Panc1 (cell line): ENCODE measurements at regions not wholly inside any gene's neighbourhood (a gene's known extent, or its start where the extent isn't known, plus 50 kb on each side); places are given as distances from the start of the nearest gene placed in this dataset.

Experiments
- ATAC-seq: fragments of 200-7000 bp; cut with Tn5 transposase; 2 replicates; pipeline ENCODE4 v1.9.1; 2020; ENCODE audit warnings: mild to moderate bottlenecking, moderate library complexity
- BruUV-seq: library from RNA; stranded (reverse); fragments of 400-500 nt; replicated peaks from 2 replicates; lab custom pipeline; 2021; lab: Mats Ljungman, UMichigan
- CTCF ChIA-PET: fragments of 300-600 bp; sonication (Branson Sonifier 250); formaldehyde crosslinking; loops from one replicate; lab custom pipeline; 2022; ENCODE audit warnings: antibody characterized with exemption; lab: Charles Lee
- POLR2A ChIA-PET: fragments of 300-600 bp; sonication (Branson Sonifier 250); formaldehyde crosslinking; loops from one replicate; lab custom pipeline; 2022; ENCODE audit warnings: antibody characterized with exemption; lab: Charles Lee
- DNase-seq: peaks from one replicate; pipeline ENCODE4 v3.0.0-alpha.2; 2010; ENCODE audit warnings: low read depth, low spot score
- H3K27ac ChIP-seq: 2 replicates; pipeline ENCODE4 v1.5.1; 2011; ENCODE audit warnings: mild to moderate bottlenecking, low read length, inconsistent platforms
- H3K27me3 ChIP-seq: fragments of 200-500 bp; sonication (Bioruptor generic); 2 replicates; pipeline ENCODE4 v1.6.0; 2014; ENCODE audit warnings: low read length, inconsistent platforms; ENCODE audit not compliant: control insufficient read depth, insufficient read depth
- H3K36me3 ChIP-seq: fragments of 200-500 bp; sonication (Bioruptor generic); 2 replicates; pipeline ENCODE4 v1.5.1; 2014; ENCODE audit warnings: inconsistent platforms, mild to moderate bottlenecking, low read length, moderate library complexity; ENCODE audit not compliant: control insufficient read depth, insufficient read depth
- H3K4me1 ChIP-seq: 2 replicates; pipeline ENCODE4 v1.5.1; 2011; ENCODE audit warnings: inconsistent platforms, mild to moderate bottlenecking, low read length, moderate library complexity; ENCODE audit not compliant: control insufficient read depth, insufficient read depth
- H3K4me3 ChIP-seq, 2 experiments: 2 replicates each; pipeline ENCODE4 v1.5.1; 2011 to 2012; ENCODE audit warnings: low read depth in 2 of 2, low read length in 2 of 2, mild to moderate bottlenecking in 2 of 2, inconsistent platforms in 1 of 2, moderate library complexity in 1 of 2
- H3K9me3 ChIP-seq: fragments of 200-500 bp; sonication (Bioruptor generic); 2 replicates; pipeline ENCODE4 v1.5.1; 2014; ENCODE audit warnings: low read depth, mild to moderate bottlenecking, inconsistent platforms, low read length, moderate library complexity; ENCODE audit not compliant: control insufficient read depth, insufficient read depth
- POLR2AphosphoS5 ChIP-seq: IDR thresholded peaks from 2 replicates; pipeline ENCODE4 v1.6.1; 2012; ENCODE audit warnings: mild to moderate bottlenecking, low read depth, low read length, moderate library complexity
- SIN3A ChIP-seq: IDR thresholded peaks from 2 replicates; pipeline ENCODE4 v1.6.1; 2012; ENCODE audit warnings: low read depth, mild to moderate bottlenecking, low read length, moderate library complexity, borderline replicate concordance; ENCODE audit not compliant: insufficient read depth
- TCF7L2 ChIP-seq: IDR thresholded peaks from 2 replicates; pipeline ENCODE4 v1.6.1; 2011; ENCODE audit warnings: mild to moderate bottlenecking, low read depth, low read length, inconsistent platforms
- in situ Hi-C: cut with HindIII; loops from 2 replicates; pipeline ENCODE4 v1.10.0; 2016; ENCODE audit warnings: low sequenced_read_pairs, low pct_unique_long_range_greater_than_20kb
- intact Hi-C: fragments of 100-400 bp; cut with micrococcal nuclease; formaldehyde crosslinking; loops from one replicate; pipeline ENCODE4 v1.10.0; 2022; ENCODE audit not compliant: unreplicated experiment
- TF ChIP-seq, protein P1 (sequence below), 2 experiments: IDR thresholded peaks; 2 replicates each; pipeline ENCODE4 v1.6.1; 2011 to 2012; ENCODE audit warnings: low read depth in 2 of 2, control low read depth in 1 of 2, low read length in 1 of 2, mild to moderate bottlenecking in 1 of 2, moderate library complexity in 1 of 2; ENCODE audit not compliant: insufficient read depth in 1 of 2
- TF ChIP-seq, protein P2 (sequence below): fragments of 450-650 bp; IDR thresholded peaks from 2 replicates; pipeline ENCODE4 v1.5.1; 2017; ENCODE audit warnings: mild to moderate bottlenecking

DNA sequence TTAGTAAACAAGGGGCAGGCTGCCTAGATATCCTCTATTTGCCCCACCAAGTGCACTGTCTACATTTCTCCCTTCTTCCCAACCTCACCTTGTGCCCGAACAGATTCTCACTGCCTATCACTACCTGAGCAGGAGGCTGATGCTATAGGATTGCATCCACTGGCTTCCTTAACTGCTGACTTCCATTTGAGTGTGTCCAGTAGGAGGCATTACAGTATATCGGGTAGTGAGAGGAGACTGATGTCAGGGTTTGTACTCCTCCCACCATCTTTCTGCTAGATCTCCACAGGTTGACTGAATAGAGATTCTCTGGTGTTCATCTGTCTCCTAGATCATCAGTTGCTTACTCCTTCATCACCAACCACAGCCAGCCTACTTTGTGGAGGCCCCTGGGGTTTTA, 796.3 kb downstream of the LRRIQ3 start:
- no peak overlapping the region for H3K4me3 ChIP-seq
- DNase-seq: no peak
- H3K27ac ChIP-seq: no peak overlapping the region
- no peaks in the 10 kb centered on the region for H3K9me3 ChIP-seq
- no peak for ATAC-seq
- BruUV-seq: no TSS peak
- no peaks in the 10 kb centered on the region for H3K36me3 ChIP-seq
- H3K4me1 ChIP-seq: no peaks in the 10 kb centered on the region
- in situ Hi-C loops: no loop called here
- ChIA-PET POLR2A (no interaction called here), CTCF (no interaction called here)
- no peaks in the 10 kb centered on the region for H3K27me3 ChIP-seq
- TF ChIP-seq, protein P1, sequence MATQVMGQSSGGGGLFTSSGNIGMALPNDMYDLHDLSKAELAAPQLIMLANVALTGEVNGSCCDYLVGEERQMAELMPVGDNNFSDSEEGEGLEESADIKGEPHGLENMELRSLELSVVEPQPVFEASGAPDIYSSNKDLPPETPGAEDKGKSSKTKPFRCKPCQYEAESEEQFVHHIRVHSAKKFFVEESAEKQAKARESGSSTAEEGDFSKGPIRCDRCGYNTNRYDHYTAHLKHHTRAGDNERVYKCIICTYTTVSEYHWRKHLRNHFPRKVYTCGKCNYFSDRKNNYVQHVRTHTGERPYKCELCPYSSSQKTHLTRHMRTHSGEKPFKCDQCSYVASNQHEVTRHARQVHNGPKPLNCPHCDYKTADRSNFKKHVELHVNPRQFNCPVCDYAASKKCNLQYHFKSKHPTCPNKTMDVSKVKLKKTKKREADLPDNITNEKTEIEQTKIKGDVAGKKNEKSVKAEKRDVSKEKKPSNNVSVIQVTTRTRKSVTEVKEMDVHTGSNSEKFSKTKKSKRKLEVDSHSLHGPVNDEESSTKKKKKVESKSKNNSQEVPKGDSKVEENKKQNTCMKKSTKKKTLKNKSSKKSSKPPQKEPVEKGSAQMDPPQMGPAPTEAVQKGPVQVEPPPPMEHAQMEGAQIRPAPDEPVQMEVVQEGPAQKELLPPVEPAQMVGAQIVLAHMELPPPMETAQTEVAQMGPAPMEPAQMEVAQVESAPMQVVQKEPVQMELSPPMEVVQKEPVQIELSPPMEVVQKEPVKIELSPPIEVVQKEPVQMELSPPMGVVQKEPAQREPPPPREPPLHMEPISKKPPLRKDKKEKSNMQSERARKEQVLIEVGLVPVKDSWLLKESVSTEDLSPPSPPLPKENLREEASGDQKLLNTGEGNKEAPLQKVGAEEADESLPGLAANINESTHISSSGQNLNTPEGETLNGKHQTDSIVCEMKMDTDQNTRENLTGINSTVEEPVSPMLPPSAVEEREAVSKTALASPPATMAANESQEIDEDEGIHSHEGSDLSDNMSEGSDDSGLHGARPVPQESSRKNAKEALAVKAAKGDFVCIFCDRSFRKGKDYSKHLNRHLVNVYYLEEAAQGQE (IDR thresholded peaks at IDR 0.05; ENCODE audit: insufficient read depth in 1 of 2, low read depth in 2 of 2, low read length in 1 of 2): no peak
- no peak for TF ChIP-seq POLR2AphosphoS5
- TF ChIP-seq, protein P2, sequence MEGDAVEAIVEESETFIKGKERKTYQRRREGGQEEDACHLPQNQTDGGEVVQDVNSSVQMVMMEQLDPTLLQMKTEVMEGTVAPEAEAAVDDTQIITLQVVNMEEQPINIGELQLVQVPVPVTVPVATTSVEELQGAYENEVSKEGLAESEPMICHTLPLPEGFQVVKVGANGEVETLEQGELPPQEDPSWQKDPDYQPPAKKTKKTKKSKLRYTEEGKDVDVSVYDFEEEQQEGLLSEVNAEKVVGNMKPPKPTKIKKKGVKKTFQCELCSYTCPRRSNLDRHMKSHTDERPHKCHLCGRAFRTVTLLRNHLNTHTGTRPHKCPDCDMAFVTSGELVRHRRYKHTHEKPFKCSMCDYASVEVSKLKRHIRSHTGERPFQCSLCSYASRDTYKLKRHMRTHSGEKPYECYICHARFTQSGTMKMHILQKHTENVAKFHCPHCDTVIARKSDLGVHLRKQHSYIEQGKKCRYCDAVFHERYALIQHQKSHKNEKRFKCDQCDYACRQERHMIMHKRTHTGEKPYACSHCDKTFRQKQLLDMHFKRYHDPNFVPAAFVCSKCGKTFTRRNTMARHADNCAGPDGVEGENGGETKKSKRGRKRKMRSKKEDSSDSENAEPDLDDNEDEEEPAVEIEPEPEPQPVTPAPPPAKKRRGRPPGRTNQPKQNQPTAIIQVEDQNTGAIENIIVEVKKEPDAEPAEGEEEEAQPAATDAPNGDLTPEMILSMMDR: no peak
- TF ChIP-seq SIN3A: no peak
- TF ChIP-seq TCF7L2: no peak
- intact Hi-C loops: no loop called here

DNA sequence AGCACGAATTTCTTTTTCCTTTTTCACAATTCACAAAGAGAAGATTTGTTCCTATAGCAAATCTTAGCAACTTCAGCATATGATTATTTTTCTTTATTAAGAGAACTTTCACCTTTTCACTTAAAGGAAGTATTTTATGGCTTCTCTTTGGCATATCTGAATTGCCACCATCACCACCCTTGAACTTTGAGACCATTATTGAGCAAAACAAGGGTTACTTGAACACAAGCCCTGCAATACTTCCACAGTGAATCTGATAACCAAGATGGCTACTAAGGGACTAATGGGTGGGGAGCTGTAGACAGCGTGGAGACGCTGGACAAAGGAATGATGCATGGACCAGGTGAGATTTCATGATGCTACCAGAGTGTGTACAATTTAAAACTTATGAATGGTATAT, 815.0 kb downstream of the LRRIQ3 start:
- DNase-seq (no peak), ATAC-seq (no peak)
- no peaks in the 10 kb centered on the region for H3K36me3 ChIP-seq
- TF ChIP-seq, protein P1 (IDR thresholded peaks at IDR 0.05; ENCODE audit: insufficient read depth in 1 of 2, low read depth in 2 of 2, low read length in 1 of 2): no peak
- TF ChIP-seq TCF7L2 (no peak), POLR2AphosphoS5 (no peak), SIN3A (no peak)
- TF ChIP-seq, protein P2: no peak
- no peaks in the 10 kb centered on the region for H3K4me1 ChIP-seq
- H3K27ac ChIP-seq: no peak overlapping the region
- BruUV-seq: no TSS peak
- in situ Hi-C loops: no loop called here
- ChIA-PET CTCF (no interaction called here), POLR2A (no interaction called here)
- intact Hi-C loops: no loop called here
- no peaks in the 10 kb centered on the region for H3K27me3 ChIP-seq
- no peak overlapping the region for H3K4me3 ChIP-seq
- H3K9me3 ChIP-seq: no peaks in the 10 kb centered on the region
